HCT116 (cell line): ENCODE measurements at regions not wholly inside any gene's neighbourhood (a gene's known extent, or its start where the extent isn't known, plus 50 kb on each side); places are given as distances from the start of the nearest gene placed in this dataset.

Experiments
- ATAC-seq: fragments of 200-7000 bp; cut with Tn5 transposase; 2 replicates; pipeline ENCODE4 v1.9.1; 2020; ENCODE audit warnings: mild to moderate bottlenecking, moderate library complexity
- BruUV-seq: library from RNA; stranded (reverse); fragments of 400-500 nt; replicated peaks from 2 replicates; lab custom pipeline; 2021; lab: Mats Ljungman, UMichigan
- CTCF ChIA-PET: fragments of 300-600 bp; sonication (Branson Sonifier 250); formaldehyde crosslinking; loops from one replicate; lab custom pipeline; 2021; ENCODE audit warnings: antibody characterized with exemption; lab: Charles Lee
- POLR2A ChIA-PET: fragments of 300-600, 350-600 bp; sonication (Branson Sonifier 250); formaldehyde crosslinking; loops from one replicate; lab custom pipeline; 2021; ENCODE audit warnings: antibody characterized with exemption; lab: Charles Lee
- RAD21 ChIA-PET, 2 experiments: fragments of 300-600 bp; sonication (Branson Sonifier 250); formaldehyde crosslinking; loops; one replicate each; lab custom pipeline; 2023; ENCODE audit warnings: low total read pairs in 2 of 2; ENCODE audit not compliant: uncharacterized antibody in 2 of 2, unreplicated experiment in 2 of 2, low non-redundant PET in 1 of 2; lab: Charles Lee
- DNase-seq: peaks from one replicate; pipeline ENCODE4 v3.0.0-alpha.2; 2010; ENCODE audit warnings: low read depth, low spot score
- H2AFZ ChIP-seq: fragments of 200-600 bp; shearing (Covaris generic), sonication (generic); 2 replicates; pipeline ENCODE4 v1.6.1; 2017; ENCODE audit warnings: low read depth, mixed run types, mixed read lengths, antibody characterized with exemption, low read length; ENCODE audit not compliant: poor library complexity, severe bottlenecking
- H3K27ac ChIP-seq: 2 replicates; pipeline ENCODE4 v1.5.1; 2012; ENCODE audit warnings: low read depth, low read length
- H3K27me3 ChIP-seq: fragments of 200-600 bp; sonication (generic); 2 replicates; pipeline ENCODE4 v1.6.1; 2016; ENCODE audit warnings: mixed run types, low read length, mixed read lengths; ENCODE audit not compliant: insufficient read depth
- H3K36me3 ChIP-seq, 2 experiments: fragments of 200-500 bp in 1 of 2; fragments of 200-600 bp in 1 of 2; sonication (Bioruptor generic) in 1 of 2; sonication (generic) in 1 of 2; 2 replicates each; pipeline versions ENCODE4 v1.5.1 to v1.6.1; 2014 to 2016; ENCODE audit warnings: low read length in 2 of 2, inconsistent platforms in 1 of 2, mixed read lengths in 1 of 2, mixed run types in 1 of 2; ENCODE audit not compliant: insufficient read depth in 2 of 2, control insufficient read depth in 1 of 2
- H3K4me1 ChIP-seq, 2 experiments: fragments of 200-600 bp in 1 of 2; sonication (generic) in 1 of 2; 2 replicates each; pipeline versions ENCODE4 v1.5.1 to v1.6.1; 2012 to 2017; ENCODE audit warnings: low read length in 2 of 2, inconsistent platforms in 1 of 2, mild to moderate bottlenecking in 1 of 2, mixed read lengths in 1 of 2, mixed run types in 1 of 2, moderate library complexity in 1 of 2; ENCODE audit not compliant: insufficient read depth in 2 of 2, control insufficient read depth in 1 of 2
- H3K4me2 ChIP-seq: fragments of 200-600 bp; sonication (generic); 2 replicates; pipeline ENCODE4 v1.6.1; 2017; ENCODE audit warnings: mixed run types, low read length, mixed read lengths
- H3K4me3 ChIP-seq, 2 experiments: fragments of 200-600 bp in 1 of 2; sonication (generic) in 1 of 2; replicated peaks in 1 of 2; 2 replicates each; pipeline ENCODE4 v1.5.1; 2011 to 2016; ENCODE audit warnings: low read length in 2 of 2, control low read depth in 1 of 2, low read depth in 1 of 2, mild to moderate bottlenecking in 1 of 2, mixed read lengths in 1 of 2, mixed run types in 1 of 2
- H3K79me2 ChIP-seq: fragments of 200-600 bp; sonication (generic); 2 replicates; pipeline ENCODE4 v1.6.1; 2017; ENCODE audit warnings: mild to moderate bottlenecking, mixed run types, low read length, moderate library complexity, mixed read lengths; ENCODE audit not compliant: insufficient read depth
- H3K9ac ChIP-seq: fragments of 200-600 bp; sonication (generic); 2 replicates; pipeline ENCODE4 v1.6.1; 2016; ENCODE audit warnings: low read length, mixed read lengths
- H3K9me2 ChIP-seq: fragments of 200-600 bp; sonication (generic), shearing (Covaris generic); 2 replicates; pipeline ENCODE4 v1.6.1; 2017; ENCODE audit warnings: mixed run types, mild to moderate bottlenecking, moderate library complexity; ENCODE audit not compliant: insufficient read depth
- H3K9me3 ChIP-seq, 2 experiments: fragments of 200-500 bp in 1 of 2; fragments of 200-600 bp in 1 of 2; sonication (Bioruptor generic) in 1 of 2; sonication (generic) in 1 of 2; 2 replicates each; pipeline ENCODE4 v1.6.1; 2014 to 2017; ENCODE audit warnings: low read length in 2 of 2, mixed read lengths in 2 of 2, inconsistent platforms in 1 of 2, low read depth in 1 of 2, mild to moderate bottlenecking in 1 of 2, mixed run types in 1 of 2, moderate library complexity in 1 of 2; ENCODE audit not compliant: control insufficient read depth in 1 of 2, insufficient read depth in 1 of 2
- H4K20me1 ChIP-seq: fragments of 200-600 bp; sonication (generic), shearing (Covaris generic); 2 replicates; pipeline ENCODE4 v1.6.1; 2017; ENCODE audit warnings: mixed run types, mild to moderate bottlenecking, moderate library complexity; ENCODE audit not compliant: insufficient read depth
- CBX3 ChIP-seq: IDR thresholded peaks from 2 replicates; pipeline ENCODE4 v1.6.1; 2012; ENCODE audit warnings: low read depth
- CEBPB ChIP-seq: IDR thresholded peaks from 2 replicates; pipeline ENCODE4 v1.6.1; 2012; ENCODE audit warnings: low read depth
- EGR1 ChIP-seq: IDR thresholded peaks from 2 replicates; pipeline ENCODE4 v1.6.1; 2012; ENCODE audit warnings: low read depth
- EZH2 ChIP-seq: fragments of 200-600 bp; sonication (generic); IDR thresholded peaks from 2 replicates; pipeline ENCODE4 v1.6.1; 2017; ENCODE audit warnings: antibody characterized with exemption, mixed run types
- FOSL1 ChIP-seq: IDR thresholded peaks from 2 replicates; pipeline ENCODE4 v1.6.1; 2012; ENCODE audit warnings: low read depth
- JUND ChIP-seq: IDR thresholded peaks from 2 replicates; pipeline ENCODE4 v1.6.1; 2012
- POLR2A ChIP-seq: IDR thresholded peaks from 2 replicates; pipeline ENCODE4 v1.7.0; 2011; ENCODE audit warnings: borderline replicate concordance; ENCODE audit not compliant: insufficient read depth, insufficient read length; ENCODE audit errors: extremely low read depth
- POLR2AphosphoS5 ChIP-seq: IDR thresholded peaks from 2 replicates; pipeline ENCODE4 v1.6.1; 2011; ENCODE audit warnings: mild to moderate bottlenecking, low read depth, low read length, moderate library complexity
- SIN3A ChIP-seq: IDR thresholded peaks from 2 replicates; pipeline ENCODE4 v1.6.1; 2012; ENCODE audit warnings: low read depth
- SP1 ChIP-seq: IDR thresholded peaks from 2 replicates; pipeline ENCODE4 v1.6.1; 2012; ENCODE audit warnings: low read depth
- SRF ChIP-seq: IDR thresholded peaks from 2 replicates; pipeline ENCODE4 v1.6.1; 2012; ENCODE audit warnings: low read depth
- YY1 ChIP-seq: IDR thresholded peaks from 2 replicates; pipeline ENCODE4 v1.6.1; 2011; ENCODE audit warnings: low read length, low read depth, moderate library complexity, mild to moderate bottlenecking; ENCODE audit not compliant: insufficient replicate concordance; ENCODE audit errors: extremely low read depth
- ZNF274 ChIP-seq: fragments of 200-500 bp; sonication (Bioruptor generic); IDR thresholded peaks from 2 replicates; pipeline ENCODE4 v1.6.1; 2014; ENCODE audit warnings: mild to moderate bottlenecking, low read depth, low read length, inconsistent platforms
- intact Hi-C: fragments of 100-400 bp; cut with micrococcal nuclease; formaldehyde crosslinking; loops from 2 replicates; pipeline ENCODE4 v1.10.0; 2022
- TF ChIP-seq, protein P1 (sequence below): IDR thresholded peaks from 2 replicates; pipeline ENCODE4 v1.6.1; 2011; ENCODE audit warnings: mild to moderate bottlenecking, low read length, moderate library complexity; ENCODE audit not compliant: insufficient replicate concordance; ENCODE audit errors: extremely low read depth
- TF ChIP-seq, protein P2 (sequence below): IDR thresholded peaks from 2 replicates; pipeline ENCODE4 v1.6.1; 2012
- TF ChIP-seq, protein P3 (sequence below), 3 experiments: fragments of 200-600 bp in 1 of 3; sonication (generic) in 1 of 3; IDR thresholded peaks in 2 of 3; conservative IDR thresholded peaks in 1 of 3; 2 replicates each; pipeline ENCODE4 v1.5.1; 2012 to 2017; ENCODE audit warnings: low read depth in 2 of 3, low read length in 2 of 3, antibody characterized with exemption in 1 of 3, borderline replicate concordance in 1 of 3, control low read depth in 1 of 3, mild to moderate bottlenecking in 1 of 3, mixed read lengths in 1 of 3, mixed run types in 1 of 3, moderate library complexity in 1 of 3; ENCODE audit not compliant: insufficient read depth in 1 of 3
- TF ChIP-seq, protein P4 (sequence below): IDR thresholded peaks from 2 replicates; pipeline ENCODE4 v1.6.1; 2012

DNA sequence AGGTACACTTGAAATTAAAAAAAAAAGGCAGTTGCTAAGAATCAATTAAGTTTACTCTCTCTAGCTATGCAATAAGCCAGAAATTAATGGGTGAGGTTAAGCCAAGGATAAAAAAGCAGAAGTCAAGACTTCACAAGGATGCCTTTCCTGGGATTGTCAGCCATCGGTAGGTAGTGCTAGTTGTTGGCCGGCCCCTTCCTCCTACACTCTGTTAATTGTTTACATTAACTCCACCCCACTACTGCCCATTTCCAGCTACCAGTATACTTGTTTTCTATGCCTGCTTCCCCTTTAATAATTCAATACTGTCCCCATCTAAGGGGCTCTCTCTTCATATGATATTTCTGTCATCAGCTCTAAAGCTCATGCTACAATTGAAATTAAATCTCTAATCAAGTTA lies 461.0 kb downstream of the IPMK start (continued):
- TF ChIP-seq, protein P1, sequence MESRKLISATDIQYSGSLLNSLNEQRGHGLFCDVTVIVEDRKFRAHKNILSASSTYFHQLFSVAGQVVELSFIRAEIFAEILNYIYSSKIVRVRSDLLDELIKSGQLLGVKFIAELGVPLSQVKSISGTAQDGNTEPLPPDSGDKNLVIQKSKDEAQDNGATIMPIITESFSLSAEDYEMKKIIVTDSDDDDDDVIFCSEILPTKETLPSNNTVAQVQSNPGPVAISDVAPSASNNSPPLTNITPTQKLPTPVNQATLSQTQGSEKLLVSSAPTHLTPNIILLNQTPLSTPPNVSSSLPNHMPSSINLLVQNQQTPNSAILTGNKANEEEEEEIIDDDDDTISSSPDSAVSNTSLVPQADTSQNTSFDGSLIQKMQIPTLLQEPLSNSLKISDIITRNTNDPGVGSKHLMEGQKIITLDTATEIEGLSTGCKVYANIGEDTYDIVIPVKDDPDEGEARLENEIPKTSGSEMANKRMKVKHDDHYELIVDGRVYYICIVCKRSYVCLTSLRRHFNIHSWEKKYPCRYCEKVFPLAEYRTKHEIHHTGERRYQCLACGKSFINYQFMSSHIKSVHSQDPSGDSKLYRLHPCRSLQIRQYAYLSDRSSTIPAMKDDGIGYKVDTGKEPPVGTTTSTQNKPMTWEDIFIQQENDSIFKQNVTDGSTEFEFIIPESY, result no peak
- TF ChIP-seq EGR1, result no peak

DNA sequence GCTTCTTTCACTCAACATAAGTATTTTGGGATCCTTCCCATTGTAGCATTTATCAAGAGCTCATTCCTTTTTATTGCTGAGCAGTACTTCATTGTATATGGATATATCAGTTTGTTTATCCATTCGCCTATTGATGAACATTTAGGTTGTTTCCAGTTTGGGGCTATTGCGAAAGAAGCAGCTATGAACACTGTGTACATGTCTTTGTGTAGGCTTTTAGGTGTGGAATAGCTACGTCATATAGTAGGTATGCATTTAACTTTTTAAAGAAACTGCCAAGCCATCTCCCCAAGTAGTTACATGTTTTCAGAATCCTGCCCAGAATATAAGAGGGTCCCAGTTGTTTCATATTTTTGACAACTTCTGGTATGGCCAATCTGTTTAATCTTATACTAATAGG lies 468.1 kb downstream of the IPMK start:
- Histone ChIP-seq H3K27ac (no peak overlapping the region), H4K20me1 (no peaks in the 10 kb centered on the region), H3K36me3 (no peaks in the 10 kb centered on the region), H3K9ac (no peak overlapping the region), H3K79me2 (no peaks in the 10 kb centered on the region), H3K9me2 (no peaks in the 10 kb centered on the region), H3K4me2 (no peak overlapping the region), H3K27me3 (no peaks in the 10 kb centered on the region), H3K9me3 (no peaks in the 10 kb centered on the region; a peak in 2 of 4 replicates), H3K4me3 (no peak overlapping the region), H2AFZ (no peak overlapping the region)
- intact Hi-C loops, result no loop called here
- ChIA-PET RAD21 (no interaction called here), CTCF (no interaction called here)
- no peak for DNase-seq
- no peak for ATAC-seq
- BruUV-seq, result no TSS peak
- TF ChIP-seq EGR1 (no peak), FOSL1 (no peak), YY1 (no peak), JUND (no peak), POLR2A (no peak), CBX3 (no peak), SP1 (no peak), SIN3A (no peak), CEBPB (no peak), POLR2AphosphoS5 (no peak), ZNF274 (no peak), SRF (no peak), EZH2 (no peak)
- TF ChIP-seq, protein P1, result no peak
- TF ChIP-seq, protein P2, sequence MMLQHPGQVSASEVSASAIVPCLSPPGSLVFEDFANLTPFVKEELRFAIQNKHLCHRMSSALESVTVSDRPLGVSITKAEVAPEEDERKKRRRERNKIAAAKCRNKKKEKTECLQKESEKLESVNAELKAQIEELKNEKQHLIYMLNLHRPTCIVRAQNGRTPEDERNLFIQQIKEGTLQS, result no peak
- TF ChIP-seq, protein P3, sequence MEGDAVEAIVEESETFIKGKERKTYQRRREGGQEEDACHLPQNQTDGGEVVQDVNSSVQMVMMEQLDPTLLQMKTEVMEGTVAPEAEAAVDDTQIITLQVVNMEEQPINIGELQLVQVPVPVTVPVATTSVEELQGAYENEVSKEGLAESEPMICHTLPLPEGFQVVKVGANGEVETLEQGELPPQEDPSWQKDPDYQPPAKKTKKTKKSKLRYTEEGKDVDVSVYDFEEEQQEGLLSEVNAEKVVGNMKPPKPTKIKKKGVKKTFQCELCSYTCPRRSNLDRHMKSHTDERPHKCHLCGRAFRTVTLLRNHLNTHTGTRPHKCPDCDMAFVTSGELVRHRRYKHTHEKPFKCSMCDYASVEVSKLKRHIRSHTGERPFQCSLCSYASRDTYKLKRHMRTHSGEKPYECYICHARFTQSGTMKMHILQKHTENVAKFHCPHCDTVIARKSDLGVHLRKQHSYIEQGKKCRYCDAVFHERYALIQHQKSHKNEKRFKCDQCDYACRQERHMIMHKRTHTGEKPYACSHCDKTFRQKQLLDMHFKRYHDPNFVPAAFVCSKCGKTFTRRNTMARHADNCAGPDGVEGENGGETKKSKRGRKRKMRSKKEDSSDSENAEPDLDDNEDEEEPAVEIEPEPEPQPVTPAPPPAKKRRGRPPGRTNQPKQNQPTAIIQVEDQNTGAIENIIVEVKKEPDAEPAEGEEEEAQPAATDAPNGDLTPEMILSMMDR (IDR thresholded peaks at IDR 0.05 in 2 of 3, conservative IDR thresholded peaks at IDR 0.05 in 1 of 3; ENCODE audit: borderline replicate concordance in 1 of 3, insufficient read depth in 1 of 3, low read depth in 2 of 3, low read length in 2 of 3), result no peak
- TF ChIP-seq, protein P4, sequence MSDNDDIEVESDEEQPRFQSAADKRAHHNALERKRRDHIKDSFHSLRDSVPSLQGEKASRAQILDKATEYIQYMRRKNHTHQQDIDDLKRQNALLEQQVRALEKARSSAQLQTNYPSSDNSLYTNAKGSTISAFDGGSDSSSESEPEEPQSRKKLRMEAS, result no peak
- TF ChIP-seq, all 23 proteins: peak for 0
- H3K4me1 ChIP-seq, result no peaks in the 10 kb centered on the region
- POLR2A ChIA-PET, result no interaction called here
